CD4-positive, alpha-beta T cell (primary cell): ENCODE measurements at regions not wholly inside any gene's neighbourhood (a gene's known extent, or its start where the extent isn't known, plus 50 kb on each side); places are given as distances from the start of the nearest gene placed in this dataset.

Source experiments
- ATAC-seq: fragments of 200-7000 bp; cut with Tn5 transposase; one replicate; pipeline ENCODE4 v1.10.0; 2022; ENCODE audit warnings: mild to moderate bottlenecking; ENCODE audit not compliant: poor library complexity
- CTCF ChIA-PET: fragments of 350-600 bp; sonication (Branson Sonifier 250); formaldehyde crosslinking; loops from one replicate; lab custom pipeline; 2021; ENCODE audit warnings: antibody characterized with exemption, inconsistent platforms; lab: Charles Lee
- POLR2A ChIA-PET: fragments of 350-600 bp; sonication (Branson Sonifier 250); formaldehyde crosslinking; loops from one replicate; lab custom pipeline; 2021; ENCODE audit warnings: antibody characterized with exemption, inconsistent platforms; lab: Charles Lee
- DNase-seq, 14 experiments: peaks; one replicate each; pipeline ENCODE4 v3.0.0-alpha.2; 2013 to 2020; ENCODE audit warnings: mixed read lengths in 2 of 14
- H3K27ac ChIP-seq, 2 donors: one replicate each; pipeline versions ENCODE4 v1.5.1 to v1.7.0; 2013; ENCODE audit warnings: low read length in 2 of 2, low read depth in 1 of 2, mild to moderate bottlenecking in 1 of 2
- H3K27me3 ChIP-seq, 2 experiments: 1 replicate in 1 of 2; 2 replicates in 1 of 2; pipeline versions ENCODE4 v1.6.1 to v1.7.0; 2013; ENCODE audit warnings: low read length in 2 of 2, control low read depth in 1 of 2, mild to moderate bottlenecking in 1 of 2, moderate library complexity in 1 of 2; ENCODE audit not compliant: insufficient read depth in 2 of 2, control insufficient read depth in 1 of 2
- H3K36me3 ChIP-seq: one replicate; pipeline ENCODE4 v1.6.1; 2013; ENCODE audit warnings: low read length, control low read depth; ENCODE audit not compliant: insufficient read depth
- H3K4me1 ChIP-seq: one replicate; pipeline ENCODE4 v1.6.1; 2013; ENCODE audit warnings: low read length, control low read depth; ENCODE audit not compliant: insufficient read depth
- H3K4me3 ChIP-seq: one replicate; pipeline ENCODE4 v1.5.1; 2013; ENCODE audit warnings: mild to moderate bottlenecking, low read length, moderate library complexity
- H3K9me3 ChIP-seq, 2 experiments: 1 replicate in 1 of 2; 2 replicates in 1 of 2; pipeline versions ENCODE4 v1.6.1 to v1.7.0; 2013; ENCODE audit warnings: low read length in 2 of 2, mild to moderate bottlenecking in 2 of 2, control low read depth in 1 of 2, moderate library complexity in 1 of 2; ENCODE audit not compliant: control insufficient read depth in 1 of 2, insufficient read depth in 1 of 2
- H3K27ac Mint-ChIP-seq: one replicate; pipeline ENCODE4 v1.8.0; 2020; ENCODE audit warnings: mixed read lengths
- H3K27me3 Mint-ChIP-seq: one replicate; pipeline ENCODE4 v1.8.0; 2021; ENCODE audit warnings: mixed read lengths
- H3K36me3 Mint-ChIP-seq: one replicate; pipeline ENCODE4 v1.8.0; 2021; ENCODE audit warnings: low read depth, mixed read lengths
- H3K4me1 Mint-ChIP-seq: one replicate; pipeline ENCODE4 v1.8.0; 2021; ENCODE audit warnings: low read depth, mixed read lengths
- H3K4me3 Mint-ChIP-seq: one replicate; pipeline ENCODE4 v1.8.0; 2020; ENCODE audit warnings: mild to moderate bottlenecking, mixed read lengths
- H3K9me3 Mint-ChIP-seq: one replicate; pipeline ENCODE4 v1.8.0; 2020; ENCODE audit warnings: mixed read lengths
- CTCF ChIP-seq: fragments of 200-600 bp; IDR thresholded peaks from one replicate; pipeline ENCODE4 v1.8.0; 2022; ENCODE audit warnings: antibody characterized with exemption, mild to moderate bottlenecking
- intact Hi-C, 2 experiments: fragments of 100-400 bp; cut with DNase I in 1 of 2; cut with micrococcal nuclease in 1 of 2; formaldehyde crosslinking; loops; one replicate each; pipeline versions ENCODE4 v1.15.1 to v1.9.0; 2023 to 2025; cut with DNase I, micrococcal nuclease

DNA sequence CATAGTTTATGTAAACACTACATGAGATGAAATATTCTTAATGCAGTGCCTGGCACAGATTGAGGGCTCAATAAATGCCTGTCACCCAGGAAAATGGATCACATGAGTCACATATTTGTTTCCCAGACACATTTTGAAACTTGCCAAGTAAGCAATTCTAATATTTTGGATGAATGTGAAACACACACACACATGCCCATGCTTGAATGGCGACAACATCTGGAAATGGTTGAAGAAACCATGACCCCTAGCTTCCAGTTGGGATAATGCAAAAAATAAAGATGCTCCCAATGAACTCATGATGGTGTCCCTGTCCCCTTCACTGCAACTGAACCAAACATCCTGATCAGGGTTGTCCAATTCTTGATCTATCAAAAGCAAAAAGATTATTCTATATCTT, 797.3 kb downstream of the XPNPEP1 start:
- POLR2A ChIA-PET = no interaction called here
- Mint-ChIP-seq H3K27me3 (no peaks in the 10 kb centered on the region), H3K27ac (no peak overlapping the region), H3K4me1 (no peaks in the 10 kb centered on the region), H3K9me3 (peaks cover 9% of the 10 kb centered on the region), H3K4me3 (no peak overlapping the region), H3K36me3 (no peaks in the 10 kb centered on the region)
- ATAC-seq = no peak
- TF ChIP-seq CTCF = no peak
- intact Hi-C loops = no loop called here
- Histone ChIP-seq H3K27ac (no peak overlapping the region), H3K27me3 (no peaks in the 10 kb centered on the region), H3K4me3 (no peak overlapping the region), H3K4me1 (no peaks in the 10 kb centered on the region), H3K9me3 (peaks cover 0 to 5% of the 10 kb centered on the region in 2 experiments), H3K36me3 (no peaks in the 10 kb centered on the region)
- no peak for DNase-seq
- CTCF ChIA-PET = no interaction called here

GRCh38 chr10:109115179-109115578, 808.1 kb downstream of the XPNPEP1 start:
- Mint-ChIP-seq H3K4me1 (no peaks in the 10 kb centered on the region), H3K9me3 (peaks cover 14% of the 10 kb centered on the region), H3K36me3 (no peaks in the 10 kb centered on the region), H3K27me3 (no peaks in the 10 kb centered on the region), H3K27ac (no peak overlapping the region), H3K4me3 (no peak overlapping the region)
- POLR2A ChIA-PET = no interaction called here
- Histone ChIP-seq H3K36me3 (no peaks in the 10 kb centered on the region), H3K4me1 (no peaks in the 10 kb centered on the region), H3K4me3 (no peak overlapping the region), H3K9me3 (peaks cover 3 to 9% of the 10 kb centered on the region in 2 experiments), H3K27ac (no peak overlapping the region), H3K27me3 (no peaks in the 10 kb centered on the region)
- no peak for ATAC-seq
- DNase-seq = no peak
- intact Hi-C loops = no loop called here
- no peak for TF ChIP-seq CTCF
- CTCF ChIA-PET = no interaction called here

DNA sequence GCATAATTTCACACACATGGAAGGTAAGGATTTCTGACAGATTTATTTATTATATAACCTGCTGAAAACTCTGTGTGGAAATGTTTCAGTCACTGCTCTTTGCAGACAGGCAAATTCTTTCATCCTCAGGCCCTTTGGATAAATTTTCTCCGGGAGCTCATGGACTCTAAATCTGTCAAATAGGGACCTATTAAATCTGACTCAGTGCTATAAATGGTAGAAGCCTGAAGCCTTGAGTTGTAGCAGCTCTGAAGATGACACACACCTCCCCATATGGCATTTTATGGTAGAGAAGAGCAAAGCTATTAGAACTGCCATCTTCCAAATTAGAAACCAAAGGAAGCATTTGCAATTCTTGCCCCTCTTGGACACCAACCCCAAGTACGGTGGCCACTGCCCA, 808.7 kb downstream of the XPNPEP1 start:
- H3K4me1 ChIP-seq = no peaks in the 10 kb centered on the region
- H3K27me3 ChIP-seq = no peaks in the 10 kb centered on the region
- no peak overlapping the region for H3K27ac ChIP-seq
- ATAC-seq (no peak), DNase-seq (no peak)
- H3K4me1 Mint-ChIP-seq = no peaks in the 10 kb centered on the region
- ChIA-PET CTCF (no interaction called here), POLR2A (no interaction called here)
- intact Hi-C loops = no loop called here
- no peak overlapping the region for H3K27ac Mint-ChIP-seq
- H3K27me3 Mint-ChIP-seq = no peaks in the 10 kb centered on the region
- H3K36me3 ChIP-seq = no peaks in the 10 kb centered on the region
- H3K36me3 Mint-ChIP-seq = no peaks in the 10 kb centered on the region
- H3K9me3 ChIP-seq = peaks cover 3 to 9% of the 10 kb centered on the region in 2 experiments
- TF ChIP-seq CTCF = no peak
- peaks cover 14% of the 10 kb centered on the region for H3K9me3 Mint-ChIP-seq
- H3K4me3 Mint-ChIP-seq = no peak overlapping the region
- no peak overlapping the region for H3K4me3 ChIP-seq
